GM04503 (cell line): ENCODE measurements at regions not wholly inside any gene's neighbourhood (a gene's known extent, or its start where the extent isn't known, plus 50 kb on each side); places are given as distances from the start of the nearest gene placed in this dataset.

ENCODE experiments used
- DNase-seq: peaks from one replicate; pipeline ENCODE4 v3.0.0-alpha.2; 2012; ENCODE audit warnings: low read depth

DNA sequence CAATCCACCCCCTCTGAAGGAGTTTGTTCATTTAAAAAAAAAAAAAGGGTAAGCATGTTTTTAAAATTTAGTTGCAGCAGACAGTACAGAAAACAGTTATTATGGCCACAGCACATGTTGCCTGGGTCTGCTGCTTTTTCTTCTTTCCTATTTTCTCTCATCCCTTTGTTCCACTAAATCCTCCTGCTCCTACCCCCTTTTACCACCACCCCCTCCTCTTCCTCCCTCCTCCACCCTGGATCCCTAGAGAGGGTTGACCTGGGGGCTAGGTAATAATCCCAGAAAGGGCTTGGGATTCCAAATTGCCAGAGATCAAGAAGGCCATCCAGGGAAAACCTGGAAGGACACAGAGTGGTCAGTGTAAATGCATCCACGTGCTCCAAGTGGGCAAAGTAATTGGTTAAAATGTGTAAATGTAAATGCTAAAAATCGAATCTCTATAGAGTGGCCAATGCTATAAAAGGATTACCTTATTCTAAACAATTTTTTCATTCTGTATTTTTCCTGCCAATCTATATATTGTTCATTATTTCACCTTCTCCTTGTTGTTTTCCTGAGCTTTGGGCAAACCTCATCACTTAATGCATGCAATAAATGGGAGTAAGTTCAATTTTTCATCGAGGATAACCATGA is 89.0 kb upstream of the PIK3CG start:
- DNase-seq, result no peak

DNA sequence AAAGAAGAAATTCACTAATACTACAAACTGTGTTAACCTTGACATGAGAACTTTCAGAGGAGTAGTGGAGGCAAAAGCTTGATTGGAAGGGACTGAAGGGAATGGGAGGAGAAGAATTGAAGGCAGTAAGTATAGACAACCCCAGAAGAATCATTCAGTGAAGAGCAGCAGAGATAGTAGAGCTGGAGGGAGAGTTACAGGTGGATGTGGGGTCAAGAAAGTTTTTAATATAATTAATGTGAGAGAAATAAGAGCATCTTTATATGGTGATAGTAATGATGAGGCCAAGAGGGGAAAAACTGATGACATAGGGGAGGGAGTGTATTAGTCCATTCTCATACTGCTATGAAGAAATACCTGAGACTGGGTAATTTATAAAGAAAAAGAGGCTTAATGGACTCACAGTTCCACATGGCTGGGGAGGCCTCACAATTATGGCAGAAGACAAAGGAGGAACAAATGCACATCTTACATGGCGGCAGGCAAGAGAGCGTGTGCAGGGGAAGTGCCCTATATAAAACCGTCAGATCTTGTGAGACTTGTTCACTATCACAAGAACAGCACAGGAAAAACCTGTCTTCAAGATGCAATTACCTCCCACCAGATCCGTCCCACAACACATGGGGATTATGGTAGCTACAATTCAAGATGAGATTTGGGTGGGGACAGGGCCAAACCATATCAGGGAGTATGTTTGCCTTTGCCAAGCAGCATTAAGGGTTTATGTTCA is 88.3 kb upstream of the PIK3CG start:
- no peak for DNase-seq

DNA sequence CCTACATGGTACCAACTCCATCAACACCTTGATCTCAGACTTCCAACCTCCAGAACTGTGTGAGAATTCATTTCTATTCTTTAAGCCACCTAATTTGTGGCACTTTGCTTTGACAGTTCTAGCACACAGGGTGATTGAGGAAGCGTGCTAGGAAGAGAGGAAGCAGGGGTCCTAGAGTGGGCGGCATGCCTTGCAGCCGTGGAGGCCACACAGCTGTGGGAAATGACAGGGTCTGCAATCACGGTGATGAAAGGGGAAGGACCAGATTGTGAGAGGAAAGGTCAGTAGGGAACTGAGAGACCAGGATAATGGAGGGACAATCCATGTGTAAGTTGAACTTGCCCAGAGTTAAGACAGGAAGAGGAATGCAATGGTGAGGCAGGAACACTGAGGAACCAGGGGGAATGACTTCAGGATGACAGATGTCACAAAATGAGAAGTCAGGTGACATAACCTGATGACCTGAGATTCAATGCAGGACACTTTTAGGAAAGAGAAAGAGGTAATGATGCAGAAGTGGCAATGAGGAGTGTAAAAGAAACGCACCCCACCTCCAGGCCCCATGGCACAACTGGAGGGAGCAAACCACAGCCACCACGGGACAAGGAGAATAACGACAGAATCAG is 87.3 kb upstream of the PIK3CG start:
- DNase-seq, result no peak

DNA sequence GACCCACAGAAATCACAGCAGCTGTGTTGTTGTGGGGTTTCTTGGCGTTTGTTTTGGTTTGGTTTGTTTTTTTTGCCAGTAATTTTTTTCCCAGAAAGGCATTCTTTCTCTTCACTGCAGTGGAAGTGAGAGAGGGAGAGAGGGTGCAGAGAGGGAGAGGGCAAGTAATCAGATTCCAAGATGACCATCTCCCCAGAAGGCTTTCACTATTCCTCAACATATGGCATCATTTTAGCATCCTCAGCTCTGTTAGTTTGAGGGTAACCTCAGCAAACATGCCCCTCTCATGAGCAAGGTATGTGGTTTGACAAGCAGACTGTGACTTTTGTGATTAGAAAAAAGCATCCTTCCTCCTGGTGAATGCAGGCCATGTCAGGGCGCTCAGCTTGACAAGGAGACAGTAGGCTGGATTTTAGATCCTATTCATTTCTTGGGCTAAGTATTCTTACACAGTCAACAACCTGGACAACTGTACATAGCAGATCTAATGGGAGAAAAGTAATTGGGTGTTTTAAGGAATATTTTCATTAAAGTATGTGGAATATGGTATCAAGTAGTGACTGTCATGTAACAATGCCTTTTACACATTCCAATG is 86.3 kb upstream of the PIK3CG start:
- DNase-seq, result no peak

DNA sequence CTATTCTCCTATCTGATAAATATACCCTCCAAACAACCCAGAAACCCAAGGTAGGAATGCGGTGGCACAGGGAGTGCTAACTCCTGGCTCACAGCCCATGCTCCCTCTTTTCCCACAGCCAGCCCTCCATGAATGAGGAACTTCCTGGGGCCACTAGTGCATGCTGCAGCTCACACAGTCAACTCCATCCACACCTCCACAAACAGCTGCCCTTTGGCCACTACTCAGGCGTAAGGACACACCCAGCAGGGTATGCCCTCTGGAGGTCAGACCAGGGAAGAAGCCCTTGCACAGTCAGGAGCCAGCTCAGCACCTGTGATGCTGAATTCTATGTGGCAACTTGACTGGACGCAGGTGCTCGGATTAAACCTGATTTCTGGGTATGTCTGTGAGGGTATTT is 85.2 kb upstream of the PIK3CG start:
- DNase-seq, result no peak

DNA sequence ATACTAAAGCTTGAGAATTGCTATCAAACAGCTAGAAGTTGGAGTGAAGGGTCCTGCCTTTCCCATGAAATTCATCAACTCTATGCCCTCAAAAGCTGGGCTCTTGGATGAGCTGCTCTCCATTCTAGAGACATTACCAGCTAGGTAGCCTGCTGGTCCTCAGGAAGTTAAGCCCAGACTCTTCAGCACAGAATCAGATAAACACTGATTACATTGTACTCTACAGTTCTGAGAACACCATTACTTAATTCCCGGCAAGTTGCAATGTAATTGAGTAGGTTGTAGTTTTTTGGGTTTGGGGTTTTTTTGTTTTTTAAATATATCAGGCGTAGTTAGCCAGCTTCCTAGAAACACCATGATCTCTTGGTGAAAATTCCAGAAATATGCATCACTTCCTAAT is 84.1 kb upstream of the PIK3CG start:
- DNase-seq, result no peak

DNA sequence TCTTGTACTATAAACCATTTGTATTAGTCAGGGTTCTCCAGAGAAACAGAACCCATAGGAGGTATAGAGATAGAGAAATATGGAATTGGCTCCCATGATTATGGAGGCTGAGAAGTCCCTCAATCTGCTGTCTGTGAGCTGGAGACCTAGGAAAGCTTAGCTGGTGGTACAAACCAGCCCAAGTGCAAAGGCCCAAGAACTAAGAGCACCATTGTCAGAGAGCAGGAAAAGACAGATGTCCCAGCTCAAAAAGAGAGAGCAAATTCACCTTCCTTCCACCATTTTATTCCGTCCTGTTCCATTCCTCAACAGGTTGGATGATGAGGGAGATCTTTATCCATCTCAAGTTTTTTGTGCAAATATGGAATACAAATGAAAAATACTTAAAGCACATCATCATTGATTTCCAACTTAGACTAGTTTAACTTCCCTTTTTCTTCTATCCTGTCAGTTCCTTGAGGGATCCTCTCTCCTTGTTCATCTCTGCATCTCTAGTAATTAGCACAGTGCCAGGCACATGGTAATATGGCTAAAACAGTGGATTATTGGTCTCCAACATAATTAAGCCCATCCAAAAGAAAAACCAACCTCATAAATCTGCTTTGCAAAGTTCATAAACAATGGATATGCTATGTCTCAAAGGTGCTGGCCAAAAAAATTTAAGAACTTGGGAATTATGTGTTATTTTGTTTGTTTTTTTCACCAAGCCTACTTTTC is 83.1 kb upstream of the PIK3CG start:
- DNase-seq, result no peak

DNA sequence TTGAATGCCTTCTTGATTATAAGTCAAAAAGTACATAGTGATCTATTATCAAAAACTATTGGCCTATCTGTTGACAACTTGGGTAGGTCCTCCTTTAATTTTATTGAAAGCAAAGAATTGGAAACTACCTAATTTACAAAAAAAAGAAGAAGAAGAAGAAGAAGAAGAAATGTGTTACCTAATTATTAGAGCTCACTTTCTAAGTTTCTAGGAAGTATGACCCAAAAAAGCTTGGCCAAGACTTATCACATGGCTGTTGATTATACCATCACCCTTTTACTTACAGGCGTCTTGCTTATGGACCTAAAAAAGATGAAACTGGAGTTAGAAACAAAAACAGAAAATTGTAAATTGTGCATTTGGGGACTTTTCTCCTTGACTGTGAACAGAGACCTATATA is 81.8 kb upstream of the PIK3CG start:
- no peak for DNase-seq

DNA sequence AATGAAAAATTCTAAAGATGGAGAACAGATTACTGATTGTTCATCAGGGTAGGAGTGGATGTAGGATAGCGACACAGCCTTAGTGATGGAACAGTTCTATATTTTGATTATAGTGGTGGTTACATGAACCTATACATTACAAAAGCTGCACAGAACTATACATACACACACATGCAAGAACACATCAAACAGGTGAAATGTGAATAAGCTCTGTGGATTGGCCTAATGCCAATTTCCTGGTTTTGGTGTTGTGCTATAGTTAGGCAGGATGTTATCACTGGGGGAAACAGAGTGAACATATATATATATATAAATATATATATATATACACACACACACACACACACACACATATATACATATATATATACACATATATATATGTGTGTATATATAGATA is 76.4 kb upstream of the PIK3CG start:
- no peak for DNase-seq

DNA sequence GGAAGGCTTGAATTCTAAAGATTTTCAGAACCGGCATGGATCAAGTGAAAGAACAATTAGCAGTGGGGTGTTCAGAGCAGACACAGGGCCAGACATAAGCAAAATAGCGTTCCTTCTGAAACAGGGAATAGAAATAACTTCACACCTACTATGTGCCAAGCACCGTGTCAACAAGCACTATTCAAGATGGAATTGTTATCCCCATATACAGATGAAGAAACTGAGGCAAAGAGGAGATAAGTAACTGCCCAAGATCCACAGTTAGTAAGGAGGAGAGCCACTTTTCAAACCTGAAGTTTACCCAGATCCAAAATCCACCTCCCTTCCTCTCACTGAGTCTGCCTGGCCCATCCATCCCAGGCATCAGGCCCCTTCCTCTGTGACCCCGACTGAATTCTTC is 73.6 kb upstream of the PIK3CG start:
- DNase-seq, result no peak

DNA sequence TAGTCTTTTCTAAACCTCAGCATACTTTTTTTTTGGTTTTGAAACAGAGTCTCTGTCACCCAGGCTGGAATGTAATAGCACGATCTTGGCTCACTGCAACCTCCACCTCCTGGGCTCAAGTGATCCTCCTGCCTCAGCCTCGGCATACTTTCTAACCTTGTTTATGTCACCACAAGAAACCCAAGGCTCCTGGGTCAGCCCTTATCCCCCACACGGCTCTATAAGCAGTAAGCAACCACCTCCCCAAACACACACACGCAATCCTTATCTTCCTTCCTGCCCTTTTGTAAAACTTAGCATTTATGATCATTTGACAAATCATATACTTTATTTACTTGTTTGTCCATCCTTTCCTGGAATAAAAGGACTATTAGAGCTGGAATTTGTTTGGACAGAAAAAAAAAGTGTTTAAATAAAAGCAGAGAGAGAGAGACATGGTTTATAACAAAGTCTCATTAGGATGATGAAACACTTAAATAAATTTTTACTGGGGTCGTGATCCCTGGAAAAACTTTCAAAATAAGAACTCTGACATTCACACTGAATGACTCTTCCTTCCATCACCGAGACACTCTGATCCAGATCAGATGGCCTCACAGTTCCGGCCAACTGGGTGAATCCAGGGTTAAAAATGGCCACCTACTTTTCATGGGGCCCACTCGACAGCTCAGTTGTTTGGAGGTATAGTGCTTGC is 72.7 kb upstream of the PIK3CG start:
- no peak for DNase-seq

DNA sequence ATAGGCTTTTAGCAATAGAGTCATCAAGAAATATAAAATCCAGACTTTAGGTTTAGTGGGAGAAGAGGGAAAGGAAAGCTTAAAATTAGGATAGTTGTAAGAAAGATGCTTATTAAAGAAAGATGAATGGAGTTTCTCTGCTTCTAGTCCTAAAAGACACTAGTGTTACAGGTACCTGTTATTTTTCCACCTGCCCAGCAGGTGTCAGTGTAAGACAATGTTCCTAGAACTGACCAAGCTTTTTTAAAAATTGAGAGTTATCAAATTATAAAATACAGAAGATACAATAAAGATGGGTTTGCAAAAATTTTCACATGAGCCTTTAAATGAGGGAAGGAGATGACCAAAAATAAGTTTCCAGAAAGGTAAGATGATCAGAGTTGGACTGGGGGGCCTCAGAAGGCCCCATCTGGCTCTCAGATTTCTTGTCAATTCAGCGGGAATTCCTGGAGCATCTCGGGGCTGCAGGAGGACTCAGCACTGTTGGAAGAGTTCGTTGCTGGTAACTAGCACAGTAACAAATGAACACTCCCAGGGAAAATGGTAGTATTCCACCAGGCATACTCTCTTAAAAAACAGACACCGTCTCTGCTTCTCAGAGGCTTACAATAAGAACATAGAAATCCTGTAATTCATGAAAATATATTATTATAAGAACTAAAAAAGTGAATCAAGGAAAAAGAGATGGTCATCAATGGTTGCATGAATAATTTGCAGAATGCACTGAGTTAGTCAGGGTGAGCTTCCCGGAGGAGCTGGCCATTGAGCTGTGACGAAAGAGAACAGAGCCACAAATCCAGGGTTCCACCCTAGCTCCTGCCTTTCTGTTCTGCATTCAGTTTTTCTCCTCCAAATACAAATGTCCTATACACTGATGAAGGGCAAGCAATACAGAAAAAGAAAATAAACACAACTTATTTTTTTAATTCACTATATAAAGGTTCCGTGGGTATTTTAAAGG is 71.8 kb upstream of the PIK3CG start:
- no peak for DNase-seq

DNA sequence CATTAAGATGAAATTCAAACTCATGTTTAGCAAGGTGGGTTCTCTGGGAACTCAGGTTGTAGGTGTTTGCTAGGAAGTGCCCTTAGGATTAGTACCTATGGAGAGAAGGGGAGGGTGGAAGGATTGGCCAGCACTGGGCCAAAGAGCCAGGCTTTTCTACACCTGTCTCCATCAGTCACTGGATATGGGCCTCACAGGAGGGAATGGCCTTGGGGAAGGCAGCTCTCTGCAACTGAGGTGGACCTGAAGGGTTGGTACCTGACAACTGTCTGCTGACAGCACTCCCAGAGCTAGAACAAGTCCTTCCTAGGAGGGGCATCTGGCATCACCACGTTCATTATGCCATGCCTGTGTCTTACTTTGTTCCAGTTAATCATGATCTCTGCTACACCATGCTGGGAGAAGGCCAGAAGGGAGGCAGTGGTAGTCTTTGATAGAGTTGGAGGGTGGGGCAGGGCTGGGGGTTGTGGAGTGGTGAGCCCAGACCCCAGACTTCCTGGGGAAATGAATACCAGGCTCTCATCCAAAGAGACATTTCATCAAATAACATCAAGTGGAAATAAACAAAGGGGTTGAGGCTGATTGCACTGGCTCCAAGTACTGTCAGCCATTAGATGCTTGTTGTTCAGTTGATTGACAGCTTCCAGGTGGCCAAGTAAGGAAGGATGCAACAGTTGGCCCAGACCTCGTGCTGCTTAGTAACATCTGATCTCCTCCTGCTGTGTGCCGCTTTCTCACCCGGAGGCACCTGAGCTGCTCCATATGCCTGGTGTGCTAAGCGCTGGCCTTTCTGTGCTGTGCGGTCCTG is 70.6 kb upstream of the PIK3CG start:
- no peak for DNase-seq

DNA sequence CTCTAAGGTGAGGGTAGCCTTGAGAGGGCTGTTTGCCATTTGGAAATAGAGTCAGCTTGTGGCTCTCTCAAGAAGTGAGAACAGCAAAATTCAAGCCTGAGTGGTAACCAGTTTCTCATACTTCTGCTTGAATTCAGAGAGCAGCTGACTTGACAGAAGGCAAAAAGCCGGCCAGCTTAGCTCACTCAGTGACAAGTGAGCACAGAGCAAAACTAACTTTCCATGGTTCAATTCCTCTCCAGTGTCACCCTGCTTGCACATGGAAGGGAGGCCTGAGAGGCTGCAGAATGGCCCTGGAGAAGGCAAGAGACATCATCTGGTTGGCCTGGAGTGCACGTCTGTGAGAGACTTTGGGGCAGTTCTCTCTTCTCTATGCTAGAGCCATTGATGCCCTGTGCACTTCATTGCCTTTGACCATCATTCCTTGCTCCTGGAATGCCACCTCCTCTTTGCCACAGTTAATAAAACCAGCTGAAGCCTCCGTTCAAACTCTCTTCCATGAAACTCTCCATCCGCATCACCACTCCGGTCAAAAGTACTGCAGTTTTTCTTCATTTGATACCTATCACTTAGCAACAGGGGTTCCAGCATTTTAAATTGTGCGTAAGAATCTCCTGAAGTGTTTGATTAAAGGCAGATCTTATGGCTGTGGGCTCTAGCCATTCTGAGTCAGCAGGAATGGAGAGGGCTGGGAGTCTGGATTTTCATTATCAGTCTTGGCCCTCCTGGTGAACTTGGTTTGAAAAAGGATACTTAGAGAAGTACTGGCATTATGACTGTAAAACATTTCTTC is 69.8 kb upstream of the PIK3CG start:
- DNase-seq, result no peak

DNA sequence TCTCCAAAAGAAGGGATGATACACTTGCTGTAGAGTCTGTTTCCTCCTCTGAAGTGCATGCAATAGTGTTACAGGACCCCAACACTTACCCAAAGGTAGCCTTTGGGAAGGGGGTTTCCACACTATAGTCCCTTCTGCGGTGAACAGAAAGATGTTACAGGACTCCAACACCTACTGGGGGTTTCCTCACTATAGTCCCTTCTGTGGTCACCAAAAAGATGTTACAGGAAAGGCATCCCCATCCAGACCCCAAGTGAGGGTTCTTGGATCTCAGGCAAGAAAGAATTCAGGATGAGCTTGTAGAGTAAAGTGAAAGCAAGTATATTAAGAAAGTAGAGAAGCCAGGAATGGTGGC is 69.2 kb upstream of the PIK3CG start:
- no peak for DNase-seq

DNA sequence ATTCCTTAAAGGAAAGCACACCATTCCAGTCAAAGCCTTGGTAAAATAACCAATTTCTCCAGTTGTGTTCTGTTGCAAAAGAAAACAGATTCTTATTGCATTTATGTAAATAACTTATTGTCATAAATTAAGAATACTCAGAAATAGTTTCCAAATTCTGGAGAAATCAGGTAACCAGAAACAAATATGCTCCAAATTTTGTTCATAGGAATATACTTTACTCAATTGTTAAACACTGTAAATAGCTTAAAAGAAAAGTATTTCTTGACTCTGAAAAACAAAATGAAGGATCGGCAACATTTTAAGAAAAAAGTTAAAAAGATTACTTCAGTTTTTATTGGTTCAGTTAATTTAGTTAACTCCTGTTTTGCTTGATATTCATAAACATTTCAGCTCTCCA is 67.1 kb upstream of the PIK3CG start:
- no peak for DNase-seq

DNA sequence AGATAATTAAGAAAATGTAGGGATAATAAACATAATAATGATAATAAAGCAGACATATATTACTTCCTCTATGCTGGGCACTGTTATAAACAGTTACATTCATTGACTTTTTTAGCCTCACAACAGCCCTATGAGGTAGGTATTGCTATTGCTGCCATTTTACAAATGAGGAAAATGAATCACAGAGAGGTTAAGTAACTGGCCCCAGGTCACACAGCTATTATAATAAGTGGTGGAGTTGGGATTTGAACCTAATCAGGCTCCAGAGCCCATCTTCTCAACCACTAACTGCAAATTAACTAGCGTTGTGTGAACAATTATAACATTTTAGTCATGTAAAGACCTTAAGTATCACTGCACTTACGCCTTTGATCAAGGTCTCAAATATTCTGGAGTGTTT is 62.5 kb upstream of the PIK3CG start:
- no peak for DNase-seq

DNA sequence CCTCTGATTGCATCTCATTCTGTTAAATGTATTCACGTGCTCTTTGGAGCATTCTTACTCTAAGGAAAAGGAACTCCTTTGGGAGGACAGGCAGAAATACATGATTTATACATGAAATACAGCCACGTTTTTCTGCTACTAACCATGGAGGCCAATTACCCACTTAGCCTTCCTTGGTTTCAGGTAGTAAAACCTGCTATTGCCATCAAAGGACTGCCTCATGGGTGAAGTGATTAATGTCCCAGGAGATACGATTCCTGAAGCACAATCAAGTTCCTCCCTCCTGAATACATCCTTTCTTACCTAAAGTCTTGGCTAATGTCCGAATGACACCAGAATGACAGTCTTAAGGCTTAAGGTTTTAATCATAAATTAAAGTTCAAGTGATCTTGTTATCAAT is 58.5 kb upstream of the PIK3CG start:
- DNase-seq, result no peak

DNA sequence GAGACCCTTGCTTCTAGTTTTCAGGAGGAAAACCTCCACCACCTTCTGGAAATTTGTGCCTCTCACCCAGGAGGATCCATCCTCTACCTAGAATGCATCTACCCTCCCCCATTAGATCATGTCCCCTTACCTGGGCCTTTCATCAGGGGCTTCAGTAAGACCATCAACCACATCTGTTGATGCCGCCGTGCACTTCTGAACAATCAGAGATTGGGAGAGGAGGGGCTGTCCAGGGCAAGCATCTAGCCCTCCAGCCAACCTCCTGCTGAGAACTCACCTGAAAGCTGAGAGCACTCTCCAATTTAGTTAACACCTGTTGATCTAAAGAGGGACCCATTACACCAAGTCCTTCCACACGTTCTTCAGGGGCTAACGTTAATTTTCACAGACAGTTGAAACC is 57.6 kb upstream of the PIK3CG start:
- no peak for DNase-seq
